ENCODE measurements at regions not wholly inside any gene's neighbourhood (a gene's known extent, or its start where the extent isn't known, plus 50 kb on each side); places are given as distances from the start of the nearest gene placed in this dataset.

GRCh38 chr5:126334760-126335159 lies 88.4 kb upstream of the GRAMD2B start:
- no peak for ATAC-seq
- CTCF ChIA-PET: no interaction called here
- POLR2A ChIA-PET: no interaction called here
- H3K36me3 Mint-ChIP-seq (ENCODE audit: low read depth): no peaks in the 10 kb centered on the region
- no peaks in the 10 kb centered on the region for H3K4me1 Mint-ChIP-seq (ENCODE audit: low read depth)
- no peak overlapping the region for H3K4me3 Mint-ChIP-seq
- H3K27me3 Mint-ChIP-seq (ENCODE audit: low read depth): peaks cover 3% of the 10 kb centered on the region
- H3K27ac Mint-ChIP-seq: no peak overlapping the region
- H3K9me3 Mint-ChIP-seq (ENCODE audit: insufficient read depth): no peaks in the 10 kb centered on the region
- no peak for DNase-seq

GRCh38 chr5:126335886-126336285 lies 87.3 kb upstream of the GRAMD2B start:
- H3K9me3 Mint-ChIP-seq (ENCODE audit: insufficient read depth): no peaks in the 10 kb centered on the region
- no peak overlapping the region for H3K27ac Mint-ChIP-seq
- DNase-seq (no peak), ATAC-seq (no peak)
- CTCF ChIA-PET: interaction anchor here (4.0 kb wide), 1 partner anchor 164 kb away, joined by 30 read pairs; no protein-coding TSS in a partner anchor
- H3K36me3 Mint-ChIP-seq (ENCODE audit: low read depth): no peaks in the 10 kb centered on the region
- peaks cover 3% of the 10 kb centered on the region for H3K27me3 Mint-ChIP-seq (ENCODE audit: low read depth)
- POLR2A ChIA-PET: no interaction called here
- no peaks in the 10 kb centered on the region for H3K4me1 Mint-ChIP-seq (ENCODE audit: low read depth)
- H3K4me3 Mint-ChIP-seq: no peak overlapping the region

GRCh38 chr5:126338635-126339034 lies 84.6 kb upstream of the GRAMD2B start:
- no peak overlapping the region for H3K4me3 Mint-ChIP-seq
- ChIA-PET POLR2A (no interaction called here), CTCF (interaction anchor here (0.6 to 4.0 kb wide), 13 partner anchors 12 to 262 kb away, joined by 3 to 30 read pairs (median 5); partner anchors contain the start of gene PHAX)
- H3K36me3 Mint-ChIP-seq (ENCODE audit: low read depth): no peaks in the 10 kb centered on the region
- H3K27me3 Mint-ChIP-seq (ENCODE audit: low read depth): peaks cover 8% of the 10 kb centered on the region
- H3K27ac Mint-ChIP-seq: no peak overlapping the region
- no peaks in the 10 kb centered on the region for H3K4me1 Mint-ChIP-seq (ENCODE audit: low read depth)
- DNase-seq (no peak), ATAC-seq (no peak)
- H3K9me3 Mint-ChIP-seq (ENCODE audit: insufficient read depth): no peaks in the 10 kb centered on the region

- ChIA-PET CTCF (interaction anchor here (0.6 to 4.0 kb wide), 16 partner anchors 11 to 262 kb away, joined by 3 to 30 read pairs (median 4); partner anchors contain the start of gene PHAX), POLR2A (no interaction called here)
These were observed 83.9 kb upstream of the GRAMD2B start for GRCh38 chr5:126339215-126339805.

GRCh38 chr5:126341906-126342630 lies 81.1 kb upstream of the GRAMD2B start:
- Mint-ChIP-seq H3K4me1 (ENCODE audit: low read depth) (no peaks in the 10 kb centered on the region), H3K4me3 (no peak overlapping the region), H3K36me3 (ENCODE audit: low read depth) (no peaks in the 10 kb centered on the region), H3K27me3 (ENCODE audit: low read depth) (peaks cover 23% of the 10 kb centered on the region), H3K27ac (no peak overlapping the region), H3K9me3 (ENCODE audit: insufficient read depth) (no peaks in the 10 kb centered on the region)
- DNase-seq: no peak
- POLR2A ChIA-PET: interaction anchor here (0.9 kb wide), 1 partner anchor 9 kb away, joined by 3 read pairs; no protein-coding TSS in a partner anchor
- no peak for ATAC-seq
- CTCF ChIA-PET: interaction anchor here (1.1 to 2.3 kb wide), 6 partner anchors 9 to 198 kb away, joined by 3 to 14 read pairs (median 4); no protein-coding TSS in a partner anchor

More at GRCh38 chr5:126339215-126339805, 83.9 kb upstream of the GRAMD2B start:
- no peak for ATAC-seq
- Mint-ChIP-seq H3K27ac (no peak overlapping the region), H3K9me3 (ENCODE audit: insufficient read depth) (no peaks in the 10 kb centered on the region), H3K36me3 (ENCODE audit: low read depth) (no peaks in the 10 kb centered on the region), H3K4me3 (no peak overlapping the region), H3K27me3 (ENCODE audit: low read depth) (peaks cover 12% of the 10 kb centered on the region), H3K4me1 (ENCODE audit: low read depth) (no peaks in the 10 kb centered on the region)
- DNase-seq: peak; percentile 73

- ChIA-PET POLR2A (interaction anchor here (0.7 kb wide), 1 partner anchor 230 kb away, joined by 3 read pairs; no protein-coding TSS in a partner anchor), CTCF (interaction anchor here (0.6 to 4.5 kb wide), 7 partner anchors 11 to 245 kb away, joined by 3 to 28 read pairs (median 6); no protein-coding TSS in a partner anchor)
- no peak overlapping the region for H3K27ac Mint-ChIP-seq
- ATAC-seq (no peak), DNase-seq (no peak)
- no peaks in the 10 kb centered on the region for H3K9me3 Mint-ChIP-seq (ENCODE audit: insufficient read depth)
- no peaks in the 10 kb centered on the region for H3K36me3 Mint-ChIP-seq (ENCODE audit: low read depth)
- peaks cover 27% of the 10 kb centered on the region for H3K27me3 Mint-ChIP-seq (ENCODE audit: low read depth)
- no peak overlapping the region for H3K4me3 Mint-ChIP-seq
- H3K4me1 Mint-ChIP-seq (ENCODE audit: low read depth): peaks cover 2% of the 10 kb centered on the region
These were observed 74.2 kb upstream of the GRAMD2B start for GRCh38 chr5:126348855-126349635.

GRCh38 chr5:126351153-126351552 lies 72.1 kb upstream of the GRAMD2B start:
- ChIA-PET POLR2A (interaction anchor here (1.0 kb wide), 1 partner anchor 9 kb away, joined by 3 read pairs; no protein-coding TSS in a partner anchor), CTCF (interaction anchor here (0.9 to 4.5 kb wide), 9 partner anchors 9 to 244 kb away, joined by 3 to 28 read pairs (median 4); partner anchors contain the start of gene ALDH7A1)
- peaks cover 14% of the 10 kb centered on the region for H3K27me3 Mint-ChIP-seq (ENCODE audit: low read depth)
- peaks cover 14% of the 10 kb centered on the region for H3K4me1 Mint-ChIP-seq (ENCODE audit: low read depth)
- DNase-seq (no peak), ATAC-seq (no peak)
- no peak overlapping the region for H3K4me3 Mint-ChIP-seq
- no peak overlapping the region for H3K27ac Mint-ChIP-seq
- H3K36me3 Mint-ChIP-seq (ENCODE audit: low read depth): no peaks in the 10 kb centered on the region
- no peaks in the 10 kb centered on the region for H3K9me3 Mint-ChIP-seq (ENCODE audit: insufficient read depth)

GRCh38 chr5:126354012-126354857 lies 69.0 kb upstream of the GRAMD2B start:
- peak; percentile 67 for ATAC-seq
- DNase-seq: no peak
- CTCF ChIA-PET: interaction anchor here (0.7 to 9.3 kb wide), 25 partner anchors 12 to 247 kb away, joined by 3 to 89 read pairs (median 5); partner anchors contain the start of genes GRAMD2B and PHAX

GRCh38 chr5:126354858-126355731 lies 68.1 kb upstream of the GRAMD2B start:
- ATAC-seq (no peak), DNase-seq (no peak)
- POLR2A ChIA-PET: interaction anchor here (0.8 kb wide), 1 partner anchor 68 kb away, joined by 3 read pairs; the partner anchor contains the start of gene GRAMD2B
- Mint-ChIP-seq H3K9me3 (ENCODE audit: insufficient read depth) (no peaks in the 10 kb centered on the region), H3K27ac (no peak overlapping the region), H3K4me3 (no peak overlapping the region), H3K4me1 (ENCODE audit: low read depth) (peaks cover 24% of the 10 kb centered on the region), H3K36me3 (ENCODE audit: low read depth) (no peaks in the 10 kb centered on the region), H3K27me3 (ENCODE audit: low read depth) (peaks cover 6% of the 10 kb centered on the region)
- CTCF ChIA-PET: interaction anchor here (0.8 to 9.3 kb wide), 10 partner anchors 12 to 245 kb away, joined by 3 to 89 read pairs (median 6); partner anchors contain the start of gene PHAX

More at GRCh38 chr5:126354012-126354857, 69.0 kb upstream of the GRAMD2B start:
- Mint-ChIP-seq H3K9me3 (ENCODE audit: insufficient read depth) (no peaks in the 10 kb centered on the region), H3K27me3 (ENCODE audit: low read depth) (peaks cover 3% of the 10 kb centered on the region), H3K4me3 (peak overlapping the region; percentile 2), H3K4me1 (ENCODE audit: low read depth) (peaks cover 18% of the 10 kb centered on the region), H3K36me3 (ENCODE audit: low read depth) (no peaks in the 10 kb centered on the region), H3K27ac (no peak overlapping the region)
- POLR2A ChIA-PET: no interaction called here

GRCh38 chr5:126355940-126356339 lies 67.3 kb upstream of the GRAMD2B start:
- H3K4me1 Mint-ChIP-seq (ENCODE audit: low read depth): peaks cover 30% of the 10 kb centered on the region
- ATAC-seq (no peak), DNase-seq (no peak)
- ChIA-PET POLR2A (interaction anchor here (0.8 kb wide), 1 partner anchor 67 kb away, joined by 3 read pairs; the partner anchor contains the start of gene GRAMD2B), CTCF (interaction anchor here (0.8 to 9.3 kb wide), 5 partner anchors 17 to 245 kb away, joined by 4 to 89 read pairs (median 6); partner anchors contain the start of gene PHAX)
- no peaks in the 10 kb centered on the region for H3K9me3 Mint-ChIP-seq (ENCODE audit: insufficient read depth)
- no peak overlapping the region for H3K4me3 Mint-ChIP-seq
- no peak overlapping the region for H3K27ac Mint-ChIP-seq
- no peaks in the 10 kb centered on the region for H3K36me3 Mint-ChIP-seq (ENCODE audit: low read depth)
- peaks cover 7% of the 10 kb centered on the region for H3K27me3 Mint-ChIP-seq (ENCODE audit: low read depth)
